GM19452 (cell line): ENCODE measurements at regions not wholly inside any gene's neighbourhood (a gene's known extent, or its start where the extent isn't known, plus 50 kb on each side); places are given as distances from the start of the nearest gene placed in this dataset.

Source experiments
- ATAC-seq: cut with Tn5 transposase; IDR thresholded peaks from one replicate; pipeline ENCODE4 v1.9.1; 2021; ENCODE audit not compliant: unreplicated experiment

DNA sequence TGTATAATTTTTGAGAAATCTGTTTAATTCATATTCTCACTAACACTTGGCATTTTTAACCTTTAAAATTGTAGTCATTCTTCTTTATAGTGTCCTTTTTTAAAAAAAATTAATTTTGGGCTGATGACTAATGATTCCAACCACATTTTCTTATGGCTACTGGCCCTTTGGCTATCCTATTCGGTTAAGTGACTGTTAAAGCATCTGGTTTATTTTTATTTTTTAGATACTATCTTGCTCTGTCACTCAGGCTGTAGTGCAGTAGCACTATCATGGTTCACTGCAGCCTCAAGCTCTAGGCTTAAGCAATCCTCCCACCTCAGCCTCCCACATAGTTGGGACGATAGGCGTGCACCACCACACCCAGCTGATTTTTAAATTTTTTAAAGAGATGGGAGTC lies 723.2 kb upstream of the CXADR start:
- no peak for ATAC-seq

- ATAC-seq: no peak
Observed at GRCh38 chr21:16792101-16792500, 720.7 kb upstream of the CXADR start.

DNA sequence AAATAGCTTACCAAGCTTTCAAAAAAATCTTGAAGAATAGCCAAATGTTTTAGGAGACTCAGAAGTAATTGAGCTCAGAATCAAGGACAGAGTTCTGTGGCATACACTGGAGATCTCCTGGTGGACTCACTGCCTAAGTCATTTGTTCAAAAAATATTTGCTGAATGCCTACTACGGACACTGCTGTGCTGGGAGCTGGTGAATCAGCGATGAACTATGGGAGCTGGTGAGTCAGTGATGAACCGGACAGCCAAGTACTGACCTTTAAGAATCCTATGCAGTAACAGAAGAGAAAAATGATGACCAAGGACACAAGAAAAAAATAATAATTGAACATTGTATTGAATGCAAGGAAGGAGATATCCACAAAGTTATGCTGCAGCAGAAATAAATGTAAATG lies 717.9 kb upstream of the CXADR start:
- ATAC-seq: no peak

GRCh38 chr21:16796776-16797175 lies 716.1 kb upstream of the CXADR start:
- no peak for ATAC-seq

- ATAC-seq: no peak
Observed at GRCh38 chr21:16797540-16797939, 715.3 kb upstream of the CXADR start.

GRCh38 chr21:16797966-16798365 lies 714.9 kb upstream of the CXADR start:
- ATAC-seq: no peak

- no peak for ATAC-seq
Observed at GRCh38 chr21:16800536-16801275, 712.1 kb upstream of the CXADR start.

DNA sequence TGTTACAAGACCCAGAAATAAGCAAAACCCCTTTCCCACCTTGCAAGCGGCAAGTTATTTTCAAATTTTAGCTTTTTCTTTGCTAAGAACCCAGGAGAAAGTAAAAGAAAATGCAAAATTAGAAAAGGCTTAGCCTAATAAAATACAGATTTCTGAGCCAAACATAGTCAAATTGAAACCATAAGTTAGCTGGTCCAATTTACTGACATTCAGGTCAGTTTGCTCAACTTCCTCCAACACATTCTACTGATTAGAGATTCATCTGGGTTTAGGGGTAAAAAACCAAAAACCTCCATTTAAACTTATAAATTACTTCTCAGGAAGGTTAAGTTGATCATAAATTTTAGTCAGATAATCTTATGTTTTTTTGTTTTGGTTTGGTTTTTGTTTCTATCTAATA lies 701.8 kb upstream of the CXADR start:
- no peak for ATAC-seq

GRCh38 chr21:16811970-16812369 lies 700.9 kb upstream of the CXADR start:
- no peak for ATAC-seq

DNA sequence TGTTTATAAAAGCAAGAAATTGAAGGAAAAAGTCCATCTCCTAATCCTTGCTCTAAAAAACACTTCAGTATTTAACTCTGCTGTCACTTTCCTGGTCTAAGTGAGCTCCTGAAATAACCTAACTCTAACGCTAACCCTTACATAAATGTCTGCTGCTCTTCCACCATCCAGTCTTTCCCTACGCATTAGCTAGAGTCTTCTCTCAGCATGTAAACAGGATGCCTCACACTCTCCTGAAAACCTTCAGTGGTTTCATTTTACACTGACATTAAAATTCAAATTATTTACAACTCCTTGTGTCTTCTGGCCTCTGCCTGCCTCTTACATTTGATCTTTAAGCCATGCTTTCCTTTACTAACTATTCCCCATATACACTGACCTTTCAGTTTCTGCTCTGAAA lies 697.6 kb upstream of the CXADR start:
- no peak for ATAC-seq

- no peak for ATAC-seq
Observed at GRCh38 chr21:16821588-16821987, 691.3 kb upstream of the CXADR start.

DNA sequence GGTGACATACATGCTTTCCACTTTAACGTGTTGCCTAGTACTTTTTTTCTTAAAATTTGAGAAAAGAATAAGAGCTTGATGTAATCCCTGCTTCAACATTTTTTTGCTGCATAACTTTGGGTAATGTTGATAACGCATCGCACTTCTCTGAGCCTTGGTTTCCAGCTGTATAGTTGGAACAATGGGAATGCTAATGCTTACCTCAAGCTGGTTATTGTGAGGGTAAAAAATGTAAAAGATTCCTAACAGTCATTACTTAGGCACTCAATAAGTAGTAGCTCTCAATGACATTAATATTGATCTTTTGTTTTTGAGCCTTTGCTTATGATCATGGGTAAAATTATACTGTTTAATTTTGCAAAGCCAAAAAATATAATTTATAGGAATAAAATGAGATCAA lies 683.3 kb upstream of the CXADR start:
- no peak for ATAC-seq

DNA sequence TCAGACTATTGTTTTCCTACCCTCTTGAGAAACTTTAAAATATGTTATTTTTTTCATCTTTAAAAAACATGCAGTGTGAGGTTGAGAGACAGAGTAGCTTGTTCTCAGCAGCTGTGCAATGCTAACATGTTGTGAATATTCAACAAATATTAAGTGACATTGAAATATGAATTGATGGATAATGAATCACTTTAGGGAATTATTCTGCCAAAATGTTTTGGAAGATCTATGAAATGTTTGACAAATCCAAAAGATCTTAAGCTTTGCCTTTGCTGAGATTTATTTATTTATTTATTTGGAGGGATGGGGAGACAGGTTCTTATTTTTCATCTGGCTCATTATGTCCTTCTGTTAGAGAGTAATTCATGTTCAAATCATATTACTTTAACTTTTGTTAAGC lies 680.1 kb upstream of the CXADR start:
- no peak for ATAC-seq

- no peak for ATAC-seq
Observed at GRCh38 chr21:16834791-16835190, 678.1 kb upstream of the CXADR start.

DNA sequence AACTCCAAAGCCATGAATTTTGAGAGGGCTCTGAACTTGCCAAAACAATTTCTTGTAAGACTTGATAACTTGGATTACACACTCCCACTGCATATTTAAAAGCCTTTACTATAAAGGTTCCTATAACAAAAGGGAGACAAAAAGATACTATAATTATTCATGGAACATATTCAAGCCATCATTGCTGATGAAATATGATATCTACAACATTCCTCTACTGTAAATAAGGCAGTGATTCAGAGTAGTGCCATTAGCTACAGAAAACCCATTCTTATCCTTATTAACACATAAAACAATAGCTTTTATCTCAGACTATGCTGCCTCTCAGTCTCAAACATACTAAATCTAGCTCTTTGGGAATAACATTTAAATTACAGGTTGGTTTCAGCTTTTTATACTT lies 675.5 kb upstream of the CXADR start:
- no peak for ATAC-seq

DNA sequence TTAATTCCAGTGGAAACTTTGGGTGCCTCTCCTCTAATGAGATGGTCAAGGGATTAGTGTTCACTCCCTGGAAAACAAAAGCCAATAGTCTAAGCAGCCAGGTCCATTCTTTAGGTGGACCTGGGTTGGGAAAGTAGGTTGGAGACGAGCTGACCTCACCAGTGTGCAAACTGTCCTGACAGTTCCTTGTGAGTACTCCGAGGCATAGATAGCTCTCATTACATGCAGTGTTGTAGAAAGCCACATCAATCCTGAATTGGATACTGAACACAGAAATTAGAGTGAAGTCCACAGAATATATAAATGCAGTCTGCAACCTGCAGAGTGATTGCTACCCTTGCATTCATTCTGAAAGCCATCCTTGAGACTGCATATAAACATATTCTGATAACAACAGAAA lies 675.1 kb upstream of the CXADR start:
- no peak for ATAC-seq

DNA sequence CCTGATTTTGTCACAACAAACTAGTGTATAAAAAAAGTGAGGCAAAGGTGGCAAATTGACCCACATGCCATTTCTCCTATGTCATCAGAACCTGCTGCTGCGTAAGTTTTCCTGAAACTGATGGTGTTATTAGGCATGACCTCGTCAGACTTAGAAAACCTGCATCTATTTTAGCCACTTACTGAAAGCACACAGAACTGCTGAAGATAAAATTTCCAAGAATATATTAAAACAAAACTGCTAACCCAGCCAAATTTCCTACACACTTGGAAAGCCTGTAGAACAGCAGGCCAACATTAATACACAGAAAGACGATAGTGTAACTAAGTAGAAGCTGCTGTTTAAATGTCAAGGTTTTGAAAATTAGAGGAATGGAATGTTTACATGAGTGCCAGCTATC lies 674.5 kb upstream of the CXADR start:
- ATAC-seq: no peak

GRCh38 chr21:16840538-16840937 lies 672.3 kb upstream of the CXADR start:
- no peak for ATAC-seq

GRCh38 chr21:16841975-16842695 lies 670.7 kb upstream of the CXADR start:
- no peak for ATAC-seq

DNA sequence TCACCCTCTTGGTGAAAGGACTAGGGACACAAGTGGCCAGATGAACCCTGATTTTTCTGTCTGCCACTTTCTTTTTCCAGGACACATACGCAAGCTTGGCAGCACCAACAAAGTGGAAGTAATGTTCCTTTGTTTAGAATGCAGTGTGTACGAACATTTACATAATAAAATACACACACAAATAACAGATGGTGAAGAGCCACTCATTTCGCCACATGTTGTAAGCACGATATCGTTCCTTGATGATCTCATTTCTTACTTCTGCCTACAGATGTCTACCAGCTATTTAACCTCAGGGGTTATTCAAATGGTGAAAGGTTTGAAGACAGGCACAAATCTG lies 670.2 kb upstream of the CXADR start:
- no peak for ATAC-seq

GRCh38 chr21:16847211-16847610 lies 665.6 kb upstream of the CXADR start:
- no peak for ATAC-seq

- no peak for ATAC-seq
Observed at GRCh38 chr21:16851054-16851453, 661.8 kb upstream of the CXADR start.

GRCh38 chr21:16855164-16855667 lies 657.6 kb upstream of the CXADR start:
- ATAC-seq: no peak
